ENCODE measurements at regions not wholly inside any gene's neighbourhood (a gene's known extent, or its start where the extent isn't known, plus 50 kb on each side); places are given as distances from the start of the nearest gene placed in this dataset.

DNA sequence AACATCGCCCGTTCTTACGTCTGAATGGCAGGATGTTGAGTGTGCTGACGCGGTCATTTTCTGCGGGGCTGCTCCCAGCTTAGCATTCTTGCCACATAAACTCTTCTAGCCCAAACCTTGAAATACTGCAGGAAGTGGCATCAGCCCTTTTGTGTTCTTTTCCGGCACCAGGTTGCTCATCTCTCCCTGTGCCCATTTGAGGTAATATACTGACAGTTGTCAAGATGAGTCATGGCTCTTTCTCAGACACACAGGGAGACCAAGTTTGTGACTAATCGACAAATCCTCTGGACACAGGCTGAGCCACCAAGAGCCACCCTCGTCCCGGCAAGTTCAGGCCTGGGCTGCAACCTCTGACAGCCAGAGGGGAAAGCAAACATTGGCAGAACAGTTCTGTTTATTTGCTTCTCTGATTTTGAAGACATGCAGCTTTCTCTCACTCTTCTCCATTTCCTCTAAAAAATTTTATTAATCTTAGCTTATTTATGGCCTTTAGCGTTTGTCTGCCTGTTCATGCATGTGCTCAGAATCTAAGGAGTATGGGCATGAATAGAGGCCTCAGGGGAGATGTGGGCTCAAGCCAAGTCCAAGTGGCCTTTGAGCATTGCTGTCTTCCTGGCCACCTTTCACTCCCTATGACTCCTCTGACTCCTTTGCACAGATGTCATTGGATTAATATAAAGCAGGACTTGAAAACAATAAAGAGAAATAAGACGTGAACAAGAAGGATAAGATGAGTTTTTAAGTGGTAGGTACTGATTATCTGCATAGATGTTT lies 328.2 kb upstream of the JAG1 start:
- TF ChIP-seq, protein P1, sequence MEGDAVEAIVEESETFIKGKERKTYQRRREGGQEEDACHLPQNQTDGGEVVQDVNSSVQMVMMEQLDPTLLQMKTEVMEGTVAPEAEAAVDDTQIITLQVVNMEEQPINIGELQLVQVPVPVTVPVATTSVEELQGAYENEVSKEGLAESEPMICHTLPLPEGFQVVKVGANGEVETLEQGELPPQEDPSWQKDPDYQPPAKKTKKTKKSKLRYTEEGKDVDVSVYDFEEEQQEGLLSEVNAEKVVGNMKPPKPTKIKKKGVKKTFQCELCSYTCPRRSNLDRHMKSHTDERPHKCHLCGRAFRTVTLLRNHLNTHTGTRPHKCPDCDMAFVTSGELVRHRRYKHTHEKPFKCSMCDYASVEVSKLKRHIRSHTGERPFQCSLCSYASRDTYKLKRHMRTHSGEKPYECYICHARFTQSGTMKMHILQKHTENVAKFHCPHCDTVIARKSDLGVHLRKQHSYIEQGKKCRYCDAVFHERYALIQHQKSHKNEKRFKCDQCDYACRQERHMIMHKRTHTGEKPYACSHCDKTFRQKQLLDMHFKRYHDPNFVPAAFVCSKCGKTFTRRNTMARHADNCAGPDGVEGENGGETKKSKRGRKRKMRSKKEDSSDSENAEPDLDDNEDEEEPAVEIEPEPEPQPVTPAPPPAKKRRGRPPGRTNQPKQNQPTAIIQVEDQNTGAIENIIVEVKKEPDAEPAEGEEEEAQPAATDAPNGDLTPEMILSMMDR (IDR thresholded peaks at IDR 0.05; ENCODE audit: low read depth, low read length), result no peak
- TF ChIP-seq EZH2phosphoT487 (IDR thresholded peaks at IDR 0.05; ENCODE audit: low read depth), result no peak

All from OCI-LY3 (cell line).